CD1c-positive myeloid dendritic cell (primary cell): ENCODE measurements at regions not wholly inside any gene's neighbourhood (a gene's known extent, or its start where the extent isn't known, plus 50 kb on each side); places are given as distances from the start of the nearest gene placed in this dataset.
"Not testable (repeated sequence)": the region's sequence is repeated elsewhere in the genome, so short reads cannot be mapped to it uniquely, and the experiment has no call there.

ENCODE experiments used
- DNase-seq: peaks from one replicate; pipeline ENCODE4 v3.0.0-alpha.2; 2016; ENCODE audit errors: extremely low spot score

GRCh38 chr7:153523320-153524015 is 528.7 kb upstream of the DPP6 start:
- DNase-seq: no peak

GRCh38 chr7:153524070-153524601 is 528.1 kb upstream of the DPP6 start:
- no peak for DNase-seq

- no peak for DNase-seq
Measured at GRCh38 chr7:153529100-153529499, 523.1 kb upstream of the DPP6 start.

GRCh38 chr7:153529651-153530165 is 522.5 kb upstream of the DPP6 start:
- DNase-seq: no peak

- DNase-seq: no peak
Measured at GRCh38 chr7:153530441-153530840, 521.8 kb upstream of the DPP6 start.

- no peak for DNase-seq
Measured at GRCh38 chr7:153532326-153532725, 519.9 kb upstream of the DPP6 start.

GRCh38 chr7:153537271-153537670 is 514.9 kb upstream of the DPP6 start:
- no peak for DNase-seq

- DNase-seq: no peak
Measured at GRCh38 chr7:153541903-153542302, 510.3 kb upstream of the DPP6 start.

- no peak for DNase-seq
Measured at GRCh38 chr7:153543232-153543631, 509.0 kb upstream of the DPP6 start.

- no peak for DNase-seq
Measured at GRCh38 chr7:153550173-153550572, 502.0 kb upstream of the DPP6 start.

GRCh38 chr7:153564391-153564790 is 487.8 kb upstream of the DPP6 start:
- DNase-seq: no peak

- no peak for DNase-seq
Measured at GRCh38 chr7:153566324-153566723, 485.9 kb upstream of the DPP6 start.

- no peak for DNase-seq
Measured at GRCh38 chr7:153567426-153567825, 484.8 kb upstream of the DPP6 start.

- DNase-seq: not testable (repeated sequence)
Measured at GRCh38 chr7:153569520-153569919, 482.7 kb upstream of the DPP6 start.

- no peak for DNase-seq
Measured at GRCh38 chr7:153576096-153576495, 476.1 kb upstream of the DPP6 start.

GRCh38 chr7:153581419-153581818 is 470.8 kb upstream of the DPP6 start:
- DNase-seq: no peak

- no peak for DNase-seq
Measured at GRCh38 chr7:153584132-153584531, 468.1 kb upstream of the DPP6 start.

- DNase-seq: no peak
Measured at GRCh38 chr7:153588586-153588985, 463.6 kb upstream of the DPP6 start.

- DNase-seq: no peak
Measured at GRCh38 chr7:153590136-153590535, 462.1 kb upstream of the DPP6 start.

GRCh38 chr7:153590571-153590970 is 461.6 kb upstream of the DPP6 start:
- DNase-seq: no peak

GRCh38 chr7:153607354-153607753 is 444.8 kb upstream of the DPP6 start:
- DNase-seq: no peak

- DNase-seq: no peak
Measured at GRCh38 chr7:153616711-153617325, 435.4 kb upstream of the DPP6 start.

GRCh38 chr7:153627323-153627722 is 424.9 kb upstream of the DPP6 start:
- no peak for DNase-seq
